ENCODE measurements at regions not wholly inside any gene's neighbourhood (a gene's known extent, or its start where the extent isn't known, plus 50 kb on each side); places are given as distances from the start of the nearest gene placed in this dataset.

- no peak overlapping the region for H3K4me3 ChIP-seq (ENCODE audit: low read depth, low read length)
- no peak for TF ChIP-seq CTCF (IDR thresholded peaks at IDR 0.05; ENCODE audit: control insufficient read depth, extremely low read depth, insufficient read depth)
- peak; percentile 17 for DNase-seq (ENCODE audit: low read depth)
Observed at GRCh38 chr4:35500812-35501211, 743.5 kb downstream of the ARAP2 start.

- DNase-seq (ENCODE audit: low read depth): no peak
- no peak for TF ChIP-seq CTCF (IDR thresholded peaks at IDR 0.05; ENCODE audit: control insufficient read depth, extremely low read depth, insufficient read depth)
- H3K4me3 ChIP-seq (ENCODE audit: low read depth, low read length): no peak overlapping the region
Observed at GRCh38 chr4:35503435-35503834, 740.9 kb downstream of the ARAP2 start.

- no peak for DNase-seq (ENCODE audit: low read depth)
- H3K4me3 ChIP-seq (ENCODE audit: low read depth, low read length): no peak overlapping the region
- TF ChIP-seq CTCF (IDR thresholded peaks at IDR 0.05; ENCODE audit: control insufficient read depth, extremely low read depth, insufficient read depth): no peak
Observed at GRCh38 chr4:35506161-35506560, 738.2 kb downstream of the ARAP2 start.

- H3K4me3 ChIP-seq (ENCODE audit: low read depth, low read length): no peak overlapping the region
- TF ChIP-seq CTCF (IDR thresholded peaks at IDR 0.05; ENCODE audit: control insufficient read depth, extremely low read depth, insufficient read depth): no peak
- no peak for DNase-seq (ENCODE audit: low read depth)
Observed at GRCh38 chr4:35511851-35512250, 732.5 kb downstream of the ARAP2 start.

- TF ChIP-seq CTCF (IDR thresholded peaks at IDR 0.05; ENCODE audit: control insufficient read depth, extremely low read depth, insufficient read depth): no peak
- H3K4me3 ChIP-seq (ENCODE audit: low read depth, low read length): no peak overlapping the region
- DNase-seq (ENCODE audit: low read depth): no peak
Observed at GRCh38 chr4:35516102-35516501, 728.2 kb downstream of the ARAP2 start.

- no peak overlapping the region for H3K4me3 ChIP-seq (ENCODE audit: low read depth, low read length)
- TF ChIP-seq CTCF (IDR thresholded peaks at IDR 0.05; ENCODE audit: control insufficient read depth, extremely low read depth, insufficient read depth): no peak
- DNase-seq (ENCODE audit: low read depth): peak; percentile 59
Observed at GRCh38 chr4:35520059-35520458, 724.3 kb downstream of the ARAP2 start.

- TF ChIP-seq CTCF (IDR thresholded peaks at IDR 0.05; ENCODE audit: control insufficient read depth, extremely low read depth, insufficient read depth): no peak
- no peak overlapping the region for H3K4me3 ChIP-seq (ENCODE audit: low read depth, low read length)
- DNase-seq (ENCODE audit: low read depth): no peak
Observed at GRCh38 chr4:35521682-35522081, 722.6 kb downstream of the ARAP2 start.

Data from LNCaP clone FGC (cell line).